SK-N-MC (cell line): ENCODE measurements at regions not wholly inside any gene's neighbourhood (a gene's known extent, or its start where the extent isn't known, plus 50 kb on each side); places are given as distances from the start of the nearest gene placed in this dataset.

Experiments
- EZH2 ChIP-seq: fragments of 200-600 bp; sonication (generic); IDR thresholded peaks from one replicate; pipeline ENCODE4 v1.6.1; 2017; ENCODE audit warnings: antibody characterized with exemption
- POLR2AphosphoS5 ChIP-seq: IDR thresholded peaks from 2 replicates; pipeline ENCODE4 v1.6.1; 2012; ENCODE audit warnings: mild to moderate bottlenecking, low read depth, low read length, borderline replicate concordance

GRCh38 chr2:129554373-129554772 lies 425.1 kb upstream of the RAB6C start:
- TF ChIP-seq POLR2AphosphoS5 (no peak), EZH2 (no peak)
